ENCODE measurements at regions not wholly inside any gene's neighbourhood (a gene's known extent, or its start where the extent isn't known, plus 50 kb on each side); places are given as distances from the start of the nearest gene placed in this dataset.

GRCh38 chr20:51958099-51959065, 156.1 kb upstream of the SALL4 start:
- DNase-seq (ENCODE audit: low spot score): no peak
- H3K36me3 ChIP-seq: no peaks in the 10 kb centered on the region
- TF ChIP-seq CTCF (IDR thresholded peaks at IDR 0.05): no peak
- no peaks in the 10 kb centered on the region for H3K4me1 ChIP-seq
- no peak overlapping the region for H3K4me3 ChIP-seq
- H3K9me3 ChIP-seq: no peaks in the 10 kb centered on the region
- no peak overlapping the region for H3K27ac ChIP-seq
- H3K27me3 ChIP-seq: no peaks in the 10 kb centered on the region

GRCh38 chr20:51955756-51956155, 153.4 kb upstream of the SALL4 start:
- Histone ChIP-seq H3K4me1 (no peaks in the 10 kb centered on the region), H3K4me3 (no peak overlapping the region), H3K27ac (no peak overlapping the region), H3K36me3 (no peaks in the 10 kb centered on the region), H3K9me3 (no peaks in the 10 kb centered on the region), H3K27me3 (no peaks in the 10 kb centered on the region)
- DNase-seq (ENCODE audit: low spot score): no peak
- TF ChIP-seq CTCF (IDR thresholded peaks at IDR 0.05): no peak

GRCh38 chr20:51953731-51954340, 151.5 kb upstream of the SALL4 start:
- H3K36me3 ChIP-seq: no peaks in the 10 kb centered on the region
- TF ChIP-seq CTCF (IDR thresholded peaks at IDR 0.05): no peak
- H3K4me1 ChIP-seq: no peaks in the 10 kb centered on the region
- no peak overlapping the region for H3K27ac ChIP-seq
- DNase-seq (ENCODE audit: low spot score): no peak
- H3K9me3 ChIP-seq: no peaks in the 10 kb centered on the region
- H3K4me3 ChIP-seq: no peak overlapping the region
- no peaks in the 10 kb centered on the region for H3K27me3 ChIP-seq

- TF ChIP-seq CTCF (IDR thresholded peaks at IDR 0.05): no peak
These were observed 148.6 kb upstream of the SALL4 start for GRCh38 chr20:51950926-51951325.

GRCh38 chr20:51946586-51946985, 144.3 kb upstream of the SALL4 start:
- Histone ChIP-seq H3K4me3 (no peak overlapping the region), H3K36me3 (no peaks in the 10 kb centered on the region), H3K4me1 (no peaks in the 10 kb centered on the region), H3K27ac (no peak overlapping the region), H3K27me3 (no peaks in the 10 kb centered on the region), H3K9me3 (no peaks in the 10 kb centered on the region)
- no peak for TF ChIP-seq CTCF (IDR thresholded peaks at IDR 0.05)
- DNase-seq (ENCODE audit: low spot score): no peak

More at GRCh38 chr20:51950926-51951325, 148.6 kb upstream of the SALL4 start:
- Histone ChIP-seq H3K4me3 (no peak overlapping the region), H3K27me3 (no peaks in the 10 kb centered on the region), H3K36me3 (no peaks in the 10 kb centered on the region), H3K9me3 (no peaks in the 10 kb centered on the region), H3K27ac (no peak overlapping the region), H3K4me1 (no peaks in the 10 kb centered on the region)
- no peak for DNase-seq (ENCODE audit: low spot score)
